Tibial nerve (tissue), 4 donors: ENCODE measurements at regions not wholly inside any gene's neighbourhood (a gene's known extent, or its start where the extent isn't known, plus 50 kb on each side); places are given as distances from the start of the nearest gene placed in this dataset.

Source experiments
- EP300 ChIP-seq, 2 donors: sonication (generic); formaldehyde crosslinking; IDR thresholded peaks; one replicate each; pipeline ENCODE4 v1.6.1; 2017; ENCODE audit warnings: antibody characterized with exemption in 2 of 2, mild to moderate bottlenecking in 1 of 2
- POLR2A ChIP-seq, 2 donors: fragments of 450-650 bp; IDR thresholded peaks; one replicate each; pipeline ENCODE4 v1.6.1; 2017; ENCODE audit warnings: antibody characterized with exemption in 2 of 2, mild to moderate bottlenecking in 2 of 2, moderate library complexity in 2 of 2
- TF ChIP-seq, protein P1 (sequence below), 5 experiments: fragments of 200-600 bp in 3 of 5; fragments of 450-650 bp in 2 of 5; sonication (generic) in 3 of 5; IDR thresholded peaks; one replicate each; pipeline ENCODE4 v1.5.1; 2016 to 2019; ENCODE audit warnings: antibody characterized with exemption in 5 of 5, mild to moderate bottlenecking in 3 of 5, moderate library complexity in 2 of 5

- TF ChIP-seq EP300 (IDR thresholded peaks at IDR 0.05): no peak
- TF ChIP-seq, protein P1, sequence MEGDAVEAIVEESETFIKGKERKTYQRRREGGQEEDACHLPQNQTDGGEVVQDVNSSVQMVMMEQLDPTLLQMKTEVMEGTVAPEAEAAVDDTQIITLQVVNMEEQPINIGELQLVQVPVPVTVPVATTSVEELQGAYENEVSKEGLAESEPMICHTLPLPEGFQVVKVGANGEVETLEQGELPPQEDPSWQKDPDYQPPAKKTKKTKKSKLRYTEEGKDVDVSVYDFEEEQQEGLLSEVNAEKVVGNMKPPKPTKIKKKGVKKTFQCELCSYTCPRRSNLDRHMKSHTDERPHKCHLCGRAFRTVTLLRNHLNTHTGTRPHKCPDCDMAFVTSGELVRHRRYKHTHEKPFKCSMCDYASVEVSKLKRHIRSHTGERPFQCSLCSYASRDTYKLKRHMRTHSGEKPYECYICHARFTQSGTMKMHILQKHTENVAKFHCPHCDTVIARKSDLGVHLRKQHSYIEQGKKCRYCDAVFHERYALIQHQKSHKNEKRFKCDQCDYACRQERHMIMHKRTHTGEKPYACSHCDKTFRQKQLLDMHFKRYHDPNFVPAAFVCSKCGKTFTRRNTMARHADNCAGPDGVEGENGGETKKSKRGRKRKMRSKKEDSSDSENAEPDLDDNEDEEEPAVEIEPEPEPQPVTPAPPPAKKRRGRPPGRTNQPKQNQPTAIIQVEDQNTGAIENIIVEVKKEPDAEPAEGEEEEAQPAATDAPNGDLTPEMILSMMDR (IDR thresholded peaks at IDR 0.05): no peak
- no peak for TF ChIP-seq POLR2A (IDR thresholded peaks at IDR 0.05)
These were observed 757.7 kb downstream of the KCNJ3 start for GRCh38 chr2:155456222-155456621.
